HEK293 (cell line): ENCODE measurements at regions not wholly inside any gene's neighbourhood (a gene's known extent, or its start where the extent isn't known, plus 50 kb on each side); places are given as distances from the start of the nearest gene placed in this dataset.

Source experiments
- CTCF ChIA-PET: fragments of 350-600 bp; formaldehyde crosslinking; extraction: SDS; loops from one replicate; lab custom pipeline; 2021; ENCODE audit warnings: antibody characterized with exemption; lab: Yijun Ruan, JAX
- POLR2A ChIA-PET: fragments of 300-600 bp; formaldehyde crosslinking; extraction: SDS; loops from one replicate; lab custom pipeline; 2020; ENCODE audit warnings: antibody characterized with exemption, inconsistent platforms; lab: Yijun Ruan, JAX
- H3K27ac ChIP-seq: fragments of 200-500 bp; sonication (Bioruptor generic); 2 replicates; pipeline ENCODE4 v1.5.1; 2014; ENCODE audit warnings: low read depth, low read length, control low read depth, inconsistent platforms; ENCODE audit errors: extremely low read depth
- H3K36me3 ChIP-seq, 2 experiments: fragments of 200-500 bp in 1 of 2; sonication (Bioruptor generic) in 1 of 2; 1 replicate in 1 of 2; 2 replicates in 1 of 2; pipeline ENCODE4 v1.5.1; 2014 to 2017; ENCODE audit warnings: inconsistent platforms in 2 of 2, low read length in 2 of 2; ENCODE audit not compliant: control insufficient read depth in 2 of 2, insufficient read depth in 1 of 2
- H3K4me1 ChIP-seq: fragments of 200-500 bp; sonication (Bioruptor generic); 2 replicates; pipeline ENCODE4 v1.5.1; 2014; ENCODE audit warnings: mild to moderate bottlenecking, low read length, inconsistent platforms; ENCODE audit not compliant: control insufficient read depth, insufficient read depth
- H3K4me3 ChIP-seq: 2 replicates; pipeline ENCODE4 v1.5.1; 2011; ENCODE audit warnings: low read depth, mild to moderate bottlenecking, control low read depth, low read length, moderate library complexity
- H3K9me3 ChIP-seq: fragments of 200-500 bp; sonication (Bioruptor generic); 2 replicates; pipeline ENCODE4 v1.5.1; 2014; ENCODE audit warnings: low read depth, low read length, inconsistent platforms; ENCODE audit not compliant: control insufficient read depth, insufficient read depth
- GFI1B ChIP-seq: fragments of 450-650 bp; formaldehyde crosslinking; IDR thresholded peaks from 2 replicates; pipeline ENCODE4 v1.5.1; 2016; ENCODE audit warnings: missing biosample characterization, missing genetic modification characterization
- GLIS2 ChIP-seq: fragments of 450-650 bp; formaldehyde crosslinking; IDR thresholded peaks from 2 replicates; pipeline ENCODE4 v1.5.1; 2016; ENCODE audit warnings: missing biosample characterization, missing genetic modification characterization
- IKZF3 ChIP-seq: fragments of 450-650 bp; IDR thresholded peaks from 2 replicates; pipeline ENCODE4 v1.5.0; 2018; ENCODE audit warnings: missing biosample characterization, mild to moderate bottlenecking, missing genetic modification characterization, moderate library complexity
- MZF1 ChIP-seq: fragments of 450-650 bp; formaldehyde crosslinking; IDR thresholded peaks from 2 replicates; pipeline ENCODE4 v1.5.1; 2017; ENCODE audit warnings: missing biosample characterization, missing genetic modification characterization, borderline replicate concordance
- SETDB1 ChIP-seq: IDR thresholded peaks from one replicate; pipeline ENCODE4 v1.6.1; 2017; ENCODE audit warnings: mild to moderate bottlenecking, low read length, moderate library complexity, mixed read lengths; ENCODE audit not compliant: insufficient read length
- SP2 ChIP-seq: fragments of 450-650 bp; formaldehyde crosslinking; IDR thresholded peaks from 2 replicates; pipeline ENCODE4 v1.5.1; 2016; ENCODE audit warnings: missing biosample characterization, missing genetic modification characterization
- YY1 ChIP-seq: fragments of 450-650 bp; formaldehyde crosslinking; IDR thresholded peaks from 2 replicates; pipeline ENCODE4 v1.5.1; 2018; ENCODE audit warnings: missing biosample characterization, missing genetic modification characterization
- ZBTB8A ChIP-seq: fragments of 450-650 bp; formaldehyde crosslinking; IDR thresholded peaks from 2 replicates; pipeline ENCODE4 v1.5.1; 2016; ENCODE audit warnings: missing biosample characterization, missing genetic modification characterization
- ZNF23 ChIP-seq: fragments of 450-650 bp; formaldehyde crosslinking; IDR thresholded peaks from 2 replicates; pipeline ENCODE4 v1.5.1; 2016; ENCODE audit warnings: missing biosample characterization, missing genetic modification characterization, borderline replicate concordance
- ZNF248 ChIP-seq: fragments of 450-650 bp; formaldehyde crosslinking; IDR thresholded peaks from 2 replicates; pipeline ENCODE4 v1.5.1; 2017; ENCODE audit warnings: missing biosample characterization, missing genetic modification characterization
- ZNF350 ChIP-seq: fragments of 450-650 bp; formaldehyde crosslinking; IDR thresholded peaks from 2 replicates; pipeline ENCODE4 v1.5.0; 2017; ENCODE audit warnings: missing biosample characterization, mild to moderate bottlenecking, missing genetic modification characterization
- ZNF394 ChIP-seq: fragments of 450-650 bp; formaldehyde crosslinking; IDR thresholded peaks from 2 replicates; pipeline ENCODE4 v1.5.1; 2016; ENCODE audit warnings: missing biosample characterization, missing genetic modification characterization, mild to moderate bottlenecking, moderate library complexity, borderline replicate concordance
- ZNF623 ChIP-seq: fragments of 450-650 bp; formaldehyde crosslinking; IDR thresholded peaks from 2 replicates; pipeline ENCODE4 v1.5.1; 2016; ENCODE audit warnings: missing biosample characterization, missing genetic modification characterization
- ZNF747 ChIP-seq: fragments of 450-650 bp; formaldehyde crosslinking; IDR thresholded peaks from 2 replicates; pipeline ENCODE4 v1.5.1; 2016; ENCODE audit warnings: missing biosample characterization, missing genetic modification characterization
- ZNF777 ChIP-seq: fragments of 450-650 bp; formaldehyde crosslinking; IDR thresholded peaks from 2 replicates; pipeline ENCODE4 v1.5.1; 2017; ENCODE audit warnings: missing biosample characterization, missing genetic modification characterization, borderline replicate concordance
- ZSCAN30 ChIP-seq: fragments of 450-650 bp; IDR thresholded peaks from 2 replicates; pipeline ENCODE4 v1.5.1; 2018; ENCODE audit warnings: missing biosample characterization, mild to moderate bottlenecking, missing genetic modification characterization, moderate library complexity
- TF ChIP-seq, protein P1 (sequence below): fragments of 450-650 bp; formaldehyde crosslinking; IDR thresholded peaks from 2 replicates; pipeline ENCODE4 v1.5.1; 2017; ENCODE audit warnings: missing biosample characterization, missing genetic modification characterization
- TF ChIP-seq, protein P2 (sequence below): IDR thresholded peaks from 2 replicates; pipeline ENCODE4 v1.6.1; 2011; ENCODE audit warnings: mild to moderate bottlenecking, low read depth, low read length, borderline replicate concordance
- TF ChIP-seq, protein P3 (sequence below): fragments of 450-650 bp; formaldehyde crosslinking; IDR thresholded peaks from 2 replicates; pipeline ENCODE4 v1.5.1; 2016; ENCODE audit warnings: missing biosample characterization, missing genetic modification characterization, borderline replicate concordance
- TF ChIP-seq, protein P4 (sequence below): fragments of 450-650 bp; formaldehyde crosslinking; IDR thresholded peaks from 2 replicates; pipeline ENCODE4 v1.5.1; 2017; ENCODE audit warnings: missing biosample characterization, missing genetic modification characterization

DNA sequence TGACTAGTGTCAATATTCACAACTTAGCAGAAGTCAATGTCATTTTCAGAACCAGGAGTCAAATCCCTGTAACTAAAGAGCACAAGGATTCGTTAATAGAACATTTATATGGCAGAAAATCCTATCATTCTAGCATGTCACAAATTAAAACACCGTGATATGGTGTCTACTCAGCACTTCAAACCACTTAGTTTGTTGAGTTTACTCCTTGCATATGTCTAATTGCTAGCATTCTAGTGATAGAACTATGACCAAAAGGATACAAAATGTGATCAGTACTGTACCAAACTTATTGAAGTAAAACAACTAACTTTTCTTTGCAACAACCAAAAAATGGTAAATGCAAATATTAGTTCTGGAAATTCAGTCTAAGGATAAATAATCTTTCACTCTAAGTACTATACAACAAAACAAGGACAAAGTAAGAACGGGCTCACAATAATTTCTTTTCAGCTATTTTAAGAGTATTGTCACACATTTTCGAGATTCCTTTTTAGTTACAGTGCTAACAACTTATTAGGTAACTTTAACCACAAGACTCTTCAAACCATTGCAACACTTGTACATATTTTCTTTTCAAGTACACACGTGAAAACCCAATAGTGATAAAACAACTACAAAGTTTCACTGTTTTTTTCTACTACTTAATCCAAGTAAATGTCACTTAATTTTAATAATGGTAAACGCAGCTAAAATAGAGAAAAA, 845.2 kb upstream of the CDH10 start:
- Histone ChIP-seq H3K36me3 (no peaks in the 10 kb centered on the region), H3K4me1 (no peaks in the 10 kb centered on the region), H3K27ac (no peak overlapping the region), H3K4me3 (no peak overlapping the region), H3K9me3 (no peaks in the 10 kb centered on the region)
- TF ChIP-seq MZF1 (tag by site-specific recombination) (no peak), GFI1B (no peak), ZNF23 (tag by site-specific recombination) (no peak), IKZF3 (tag by site-specific recombination) (no peak), ZNF350 (no peak), ZNF747 (no peak), YY1 (no peak), SP2 (tag by site-specific recombination) (no peak), ZNF777 (tag by site-specific recombination) (no peak), ZSCAN30 (tag by site-specific recombination) (no peak), SETDB1 (no peak), GLIS2 (tag by site-specific recombination) (no peak), ZNF248 (no peak), ZNF394 (tag by site-specific recombination) (no peak), ZBTB8A (tag by site-specific recombination) (no peak), ZNF623 (tag by site-specific recombination) (no peak)
- TF ChIP-seq, protein P1, sequence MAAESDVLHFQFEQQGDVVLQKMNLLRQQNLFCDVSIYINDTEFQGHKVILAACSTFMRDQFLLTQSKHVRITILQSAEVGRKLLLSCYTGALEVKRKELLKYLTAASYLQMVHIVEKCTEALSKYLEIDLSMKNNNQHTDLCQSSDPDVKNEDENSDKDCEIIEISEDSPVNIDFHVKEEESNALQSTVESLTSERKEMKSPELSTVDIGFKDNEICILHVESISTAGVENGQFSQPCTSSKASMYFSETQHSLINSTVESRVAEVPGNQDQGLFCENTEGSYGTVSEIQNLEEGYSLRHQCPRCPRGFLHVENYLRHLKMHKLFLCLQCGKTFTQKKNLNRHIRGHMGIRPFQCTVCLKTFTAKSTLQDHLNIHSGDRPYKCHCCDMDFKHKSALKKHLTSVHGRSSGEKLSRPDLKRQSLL, result no peak
- TF ChIP-seq, protein P2, sequence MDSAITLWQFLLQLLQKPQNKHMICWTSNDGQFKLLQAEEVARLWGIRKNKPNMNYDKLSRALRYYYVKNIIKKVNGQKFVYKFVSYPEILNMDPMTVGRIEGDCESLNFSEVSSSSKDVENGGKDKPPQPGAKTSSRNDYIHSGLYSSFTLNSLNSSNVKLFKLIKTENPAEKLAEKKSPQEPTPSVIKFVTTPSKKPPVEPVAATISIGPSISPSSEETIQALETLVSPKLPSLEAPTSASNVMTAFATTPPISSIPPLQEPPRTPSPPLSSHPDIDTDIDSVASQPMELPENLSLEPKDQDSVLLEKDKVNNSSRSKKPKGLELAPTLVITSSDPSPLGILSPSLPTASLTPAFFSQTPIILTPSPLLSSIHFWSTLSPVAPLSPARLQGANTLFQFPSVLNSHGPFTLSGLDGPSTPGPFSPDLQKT, result no peak
- TF ChIP-seq, protein P3, sequence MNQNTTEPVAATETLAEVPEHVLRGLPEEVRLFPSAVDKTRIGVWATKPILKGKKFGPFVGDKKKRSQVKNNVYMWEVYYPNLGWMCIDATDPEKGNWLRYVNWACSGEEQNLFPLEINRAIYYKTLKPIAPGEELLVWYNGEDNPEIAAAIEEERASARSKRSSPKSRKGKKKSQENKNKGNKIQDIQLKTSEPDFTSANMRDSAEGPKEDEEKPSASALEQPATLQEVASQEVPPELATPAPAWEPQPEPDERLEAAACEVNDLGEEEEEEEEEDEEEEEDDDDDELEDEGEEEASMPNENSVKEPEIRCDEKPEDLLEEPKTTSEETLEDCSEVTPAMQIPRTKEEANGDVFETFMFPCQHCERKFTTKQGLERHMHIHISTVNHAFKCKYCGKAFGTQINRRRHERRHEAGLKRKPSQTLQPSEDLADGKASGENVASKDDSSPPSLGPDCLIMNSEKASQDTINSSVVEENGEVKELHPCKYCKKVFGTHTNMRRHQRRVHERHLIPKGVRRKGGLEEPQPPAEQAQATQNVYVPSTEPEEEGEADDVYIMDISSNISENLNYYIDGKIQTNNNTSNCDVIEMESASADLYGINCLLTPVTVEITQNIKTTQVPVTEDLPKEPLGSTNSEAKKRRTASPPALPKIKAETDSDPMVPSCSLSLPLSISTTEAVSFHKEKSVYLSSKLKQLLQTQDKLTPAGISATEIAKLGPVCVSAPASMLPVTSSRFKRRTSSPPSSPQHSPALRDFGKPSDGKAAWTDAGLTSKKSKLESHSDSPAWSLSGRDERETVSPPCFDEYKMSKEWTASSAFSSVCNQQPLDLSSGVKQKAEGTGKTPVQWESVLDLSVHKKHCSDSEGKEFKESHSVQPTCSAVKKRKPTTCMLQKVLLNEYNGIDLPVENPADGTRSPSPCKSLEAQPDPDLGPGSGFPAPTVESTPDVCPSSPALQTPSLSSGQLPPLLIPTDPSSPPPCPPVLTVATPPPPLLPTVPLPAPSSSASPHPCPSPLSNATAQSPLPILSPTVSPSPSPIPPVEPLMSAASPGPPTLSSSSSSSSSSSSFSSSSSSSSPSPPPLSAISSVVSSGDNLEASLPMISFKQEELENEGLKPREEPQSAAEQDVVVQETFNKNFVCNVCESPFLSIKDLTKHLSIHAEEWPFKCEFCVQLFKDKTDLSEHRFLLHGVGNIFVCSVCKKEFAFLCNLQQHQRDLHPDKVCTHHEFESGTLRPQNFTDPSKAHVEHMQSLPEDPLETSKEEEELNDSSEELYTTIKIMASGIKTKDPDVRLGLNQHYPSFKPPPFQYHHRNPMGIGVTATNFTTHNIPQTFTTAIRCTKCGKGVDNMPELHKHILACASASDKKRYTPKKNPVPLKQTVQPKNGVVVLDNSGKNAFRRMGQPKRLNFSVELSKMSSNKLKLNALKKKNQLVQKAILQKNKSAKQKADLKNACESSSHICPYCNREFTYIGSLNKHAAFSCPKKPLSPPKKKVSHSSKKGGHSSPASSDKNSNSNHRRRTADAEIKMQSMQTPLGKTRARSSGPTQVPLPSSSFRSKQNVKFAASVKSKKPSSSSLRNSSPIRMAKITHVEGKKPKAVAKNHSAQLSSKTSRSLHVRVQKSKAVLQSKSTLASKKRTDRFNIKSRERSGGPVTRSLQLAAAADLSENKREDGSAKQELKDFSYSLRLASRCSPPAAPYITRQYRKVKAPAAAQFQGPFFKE (tag by site-specific recombination), result no peak
- TF ChIP-seq, protein P4, sequence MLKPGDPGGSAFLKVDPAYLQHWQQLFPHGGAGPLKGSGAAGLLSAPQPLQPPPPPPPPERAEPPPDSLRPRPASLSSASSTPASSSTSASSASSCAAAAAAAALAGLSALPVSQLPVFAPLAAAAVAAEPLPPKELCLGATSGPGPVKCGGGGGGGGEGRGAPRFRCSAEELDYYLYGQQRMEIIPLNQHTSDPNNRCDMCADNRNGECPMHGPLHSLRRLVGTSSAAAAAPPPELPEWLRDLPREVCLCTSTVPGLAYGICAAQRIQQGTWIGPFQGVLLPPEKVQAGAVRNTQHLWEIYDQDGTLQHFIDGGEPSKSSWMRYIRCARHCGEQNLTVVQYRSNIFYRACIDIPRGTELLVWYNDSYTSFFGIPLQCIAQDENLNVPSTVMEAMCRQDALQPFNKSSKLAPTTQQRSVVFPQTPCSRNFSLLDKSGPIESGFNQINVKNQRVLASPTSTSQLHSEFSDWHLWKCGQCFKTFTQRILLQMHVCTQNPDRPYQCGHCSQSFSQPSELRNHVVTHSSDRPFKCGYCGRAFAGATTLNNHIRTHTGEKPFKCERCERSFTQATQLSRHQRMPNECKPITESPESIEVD (tag by site-specific recombination), result no peak
- ChIA-PET POLR2A (no interaction called here), CTCF (interaction anchor here (0.6 kb wide), 1 partner anchor 38 kb away, joined by 4 read pairs; no protein-coding TSS in a partner anchor)
